ENCODE measurements at regions not wholly inside any gene's neighbourhood (a gene's known extent, or its start where the extent isn't known, plus 50 kb on each side); places are given as distances from the start of the nearest gene placed in this dataset.
"Not testable (repeated sequence)": the region's sequence is repeated elsewhere in the genome, so short reads cannot be mapped to it uniquely, and the experiment has no call there.

- no peak for DNase-seq
These were observed 448.4 kb upstream of the GCFC2 start for GRCh38 chr2:76159042-76159648.

- no peak for DNase-seq
These were observed 446.8 kb upstream of the GCFC2 start for GRCh38 chr2:76157531-76157930.

- DNase-seq = no peak
These were observed 444.3 kb upstream of the GCFC2 start for GRCh38 chr2:76154981-76155380.

GRCh38 chr2:76149846-76150245 lies 439.1 kb upstream of the GCFC2 start:
- no peak for DNase-seq

DNA sequence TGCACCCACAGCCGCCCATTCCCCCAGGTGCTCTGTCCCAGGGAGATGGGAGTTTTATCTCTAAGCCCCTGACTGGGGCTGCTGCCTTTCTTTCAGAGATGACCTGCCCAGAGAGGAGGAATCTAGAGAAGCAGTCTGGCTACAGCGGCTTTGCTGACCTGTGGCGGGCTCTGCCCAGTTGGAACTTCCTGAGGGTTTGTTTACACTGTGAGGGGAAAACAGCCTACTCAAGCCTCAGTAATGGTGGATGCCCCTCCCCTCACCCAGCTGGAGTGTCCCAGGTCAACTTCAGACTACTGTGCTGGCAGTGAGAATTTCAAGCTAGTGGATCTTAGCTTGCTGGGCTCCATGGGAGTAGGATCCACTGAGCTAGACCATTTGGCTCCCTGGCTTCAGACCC lies 428.6 kb upstream of the GCFC2 start:
- DNase-seq = not testable (repeated sequence)

- DNase-seq = no peak
These were observed 417.9 kb upstream of the GCFC2 start for GRCh38 chr2:76128622-76129021.

DNA sequence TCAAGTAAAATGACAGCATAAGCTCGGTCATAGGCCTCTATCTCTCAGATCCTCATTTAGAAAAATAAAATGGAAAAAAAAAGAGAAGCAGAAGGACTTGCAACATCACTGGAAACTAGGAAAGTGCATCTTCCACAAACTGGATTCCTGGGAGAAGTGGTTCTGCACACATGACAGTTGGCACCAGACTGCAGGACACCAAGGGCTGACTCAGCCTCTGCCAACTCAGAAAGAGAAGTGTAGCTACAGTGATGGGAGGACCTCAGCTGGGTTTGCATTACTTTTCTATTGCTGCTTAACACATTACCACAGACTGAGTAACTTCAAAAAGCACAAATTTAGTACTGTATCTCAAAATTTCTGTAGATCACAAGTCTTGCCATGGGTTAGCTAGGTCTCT lies 409.5 kb upstream of the GCFC2 start:
- no peak for DNase-seq

DNA sequence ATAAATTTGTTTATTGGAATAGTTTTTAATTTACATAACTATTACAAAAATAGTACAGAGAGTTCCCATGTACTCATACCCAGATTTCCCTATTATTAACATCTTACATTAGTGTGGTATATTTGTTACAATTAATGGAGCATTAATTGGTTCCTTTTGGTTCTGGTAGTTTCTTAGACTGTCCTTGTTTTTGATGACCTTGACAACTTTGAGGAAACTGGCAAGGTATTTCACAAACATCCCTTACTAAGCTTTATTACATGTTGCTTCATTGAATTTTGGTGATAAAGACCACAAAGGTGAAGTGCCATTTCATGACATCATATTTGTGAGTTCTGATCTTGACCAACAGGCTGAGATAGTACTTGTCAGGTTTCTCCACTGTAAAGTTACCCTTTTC lies 379.0 kb upstream of the GCFC2 start:
- no peak for DNase-seq

DNA sequence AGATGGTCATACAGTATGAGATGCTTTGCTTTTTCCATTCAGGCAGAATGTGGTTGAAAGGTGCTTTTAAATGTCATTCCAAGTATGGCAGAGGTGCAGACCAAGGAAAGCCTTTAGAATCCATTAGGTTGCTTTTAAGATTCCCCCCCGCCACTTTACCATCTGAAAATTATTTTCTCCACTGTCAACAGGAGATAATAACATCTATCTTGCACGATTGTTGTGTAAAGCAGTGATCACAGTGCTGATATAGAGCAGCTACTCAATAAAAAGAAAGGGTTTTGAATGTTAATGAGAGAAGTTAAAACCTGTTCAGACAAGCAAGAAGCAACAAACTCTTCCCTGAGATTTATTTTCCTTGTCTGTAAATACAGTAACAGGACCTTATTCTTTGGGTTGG lies 372.5 kb upstream of the GCFC2 start:
- DNase-seq = no peak

GRCh38 chr2:76082509-76082908 lies 371.8 kb upstream of the GCFC2 start:
- no peak for DNase-seq

DNA sequence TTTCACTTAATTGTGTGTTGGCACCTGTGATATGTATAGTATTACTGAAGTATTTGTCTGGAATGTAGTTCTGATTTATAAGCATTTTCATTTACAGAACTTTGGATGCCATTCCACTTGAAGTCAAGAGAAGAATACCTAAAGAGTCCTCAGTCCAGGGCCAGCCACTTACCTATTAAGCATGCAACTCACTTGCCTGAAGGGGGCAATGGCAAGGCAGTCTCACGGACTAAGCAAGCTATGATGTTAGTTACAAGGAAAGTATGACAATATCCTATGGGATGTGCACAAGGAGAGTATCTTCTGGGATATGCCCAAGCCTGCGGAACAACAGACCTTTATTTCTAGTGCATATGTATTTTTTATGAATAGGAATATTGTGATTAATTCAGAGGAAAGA lies 369.4 kb upstream of the GCFC2 start:
- DNase-seq = no peak

DNA sequence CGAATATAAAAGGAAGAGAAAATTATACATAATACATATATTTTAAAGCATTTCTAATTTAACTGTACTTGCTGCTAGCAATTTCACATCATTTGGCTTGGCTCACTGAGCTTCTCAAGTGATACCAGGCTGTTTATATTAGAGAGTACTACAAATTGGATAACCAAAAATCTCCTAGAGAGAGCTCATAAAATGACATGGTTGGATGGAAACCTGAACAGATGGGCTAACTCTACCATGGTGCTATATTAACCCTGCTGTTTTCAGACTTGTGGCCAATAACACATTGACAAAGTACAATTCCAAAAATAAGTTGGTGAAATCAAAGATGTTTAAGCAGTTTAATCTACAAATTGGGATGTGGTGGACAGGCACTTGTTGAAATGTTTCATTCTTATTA lies 364.4 kb upstream of the GCFC2 start:
- no peak for DNase-seq

DNA sequence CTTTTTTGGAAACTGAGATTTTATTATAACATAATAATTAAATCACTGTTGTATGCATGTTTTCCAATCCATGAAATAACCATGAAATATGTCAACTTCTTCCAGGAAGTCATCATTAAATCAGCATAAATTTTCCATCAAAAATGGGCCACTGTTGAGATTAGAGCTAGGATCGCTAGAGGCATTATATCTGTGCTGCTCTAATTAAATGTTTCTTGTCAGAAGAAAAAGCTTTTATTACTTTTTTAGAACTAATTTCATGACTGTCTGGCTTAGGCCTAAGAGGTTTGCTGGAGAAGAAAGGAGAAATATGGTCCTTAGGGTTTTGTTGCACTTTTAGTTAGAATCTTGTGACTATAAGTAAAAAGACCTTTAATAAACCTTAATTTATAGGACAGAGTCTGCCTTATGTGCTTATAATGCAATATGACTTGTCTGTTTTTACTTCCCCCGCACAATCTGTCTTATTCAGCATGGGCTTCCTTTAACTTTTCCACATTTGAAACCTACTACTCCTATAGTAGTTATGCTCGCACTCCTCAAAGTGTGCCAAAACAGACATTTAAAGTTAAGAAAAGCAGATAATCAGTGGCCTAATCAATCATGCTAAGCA lies 363.4 kb upstream of the GCFC2 start:
- DNase-seq = no peak

DNA sequence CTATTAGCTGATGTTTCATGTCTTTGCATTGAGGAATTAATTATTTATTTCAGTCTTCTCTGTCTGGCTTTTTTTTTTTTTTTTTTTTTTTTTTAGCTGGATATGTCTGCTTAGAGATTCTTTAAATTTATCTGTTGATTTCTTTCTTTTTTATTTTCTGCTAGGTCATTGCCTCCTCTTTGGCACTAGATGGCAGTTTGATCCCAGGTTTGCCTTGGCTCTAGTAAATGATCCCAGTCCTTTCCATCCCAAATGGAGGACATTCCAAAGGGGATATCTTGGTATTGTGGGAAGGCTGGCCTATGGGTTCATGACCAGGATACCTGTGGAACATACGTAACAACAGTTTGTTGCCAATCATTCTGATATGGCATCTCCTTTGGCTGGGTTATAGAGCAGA lies 339.5 kb upstream of the GCFC2 start:
- DNase-seq = no peak

GRCh38 chr2:76044701-76045100 lies 334.0 kb upstream of the GCFC2 start:
- no peak for DNase-seq

DNA sequence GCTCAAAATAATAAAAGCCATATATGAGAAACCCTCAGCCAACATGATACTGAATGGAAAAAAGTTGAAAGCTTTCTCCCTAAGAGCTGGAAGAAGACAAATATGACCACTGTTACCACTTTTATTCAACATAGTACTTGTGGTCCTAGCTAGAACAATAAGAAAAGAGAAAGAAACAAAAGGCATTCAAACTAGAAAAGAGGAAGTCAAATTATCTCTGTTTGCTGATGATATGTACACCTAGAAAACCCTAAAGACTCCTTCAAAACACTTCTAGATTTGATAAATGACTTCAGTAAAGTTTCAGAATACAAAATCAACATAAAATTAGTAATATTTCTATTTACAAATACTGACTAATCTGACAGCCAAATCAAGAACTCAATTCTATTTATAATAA lies 328.8 kb upstream of the GCFC2 start:
- DNase-seq = no peak

GRCh38 chr2:76027761-76028160 lies 317.0 kb upstream of the GCFC2 start:
- no peak for DNase-seq

- DNase-seq = no peak
These were observed 308.4 kb upstream of the GCFC2 start for GRCh38 chr2:76019128-76019527.

DNA sequence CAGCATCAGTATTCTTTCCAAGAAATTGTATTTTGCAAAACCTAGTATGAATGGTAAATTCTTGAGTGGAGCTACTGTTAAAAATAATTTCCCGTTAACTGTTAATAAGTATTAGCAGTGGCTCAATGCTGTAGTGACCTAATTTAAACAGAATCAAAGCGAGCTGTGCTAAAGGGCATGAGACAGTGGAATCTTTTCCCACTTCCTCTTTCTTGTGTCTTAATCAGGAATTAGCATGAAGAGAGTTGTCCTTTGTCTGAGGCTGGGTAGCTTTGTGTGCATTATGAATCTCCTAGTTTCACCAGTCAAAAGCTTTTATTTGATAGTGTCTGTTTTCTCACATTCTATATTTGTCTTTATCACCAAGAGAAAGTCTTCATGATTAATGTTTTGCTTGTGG lies 298.8 kb upstream of the GCFC2 start:
- DNase-seq = no peak

GRCh38 chr2:76008001-76008702 lies 297.4 kb upstream of the GCFC2 start:
- no peak for DNase-seq

GRCh38 chr2:76000425-76000824 lies 289.7 kb upstream of the GCFC2 start:
- DNase-seq = no peak

DNA sequence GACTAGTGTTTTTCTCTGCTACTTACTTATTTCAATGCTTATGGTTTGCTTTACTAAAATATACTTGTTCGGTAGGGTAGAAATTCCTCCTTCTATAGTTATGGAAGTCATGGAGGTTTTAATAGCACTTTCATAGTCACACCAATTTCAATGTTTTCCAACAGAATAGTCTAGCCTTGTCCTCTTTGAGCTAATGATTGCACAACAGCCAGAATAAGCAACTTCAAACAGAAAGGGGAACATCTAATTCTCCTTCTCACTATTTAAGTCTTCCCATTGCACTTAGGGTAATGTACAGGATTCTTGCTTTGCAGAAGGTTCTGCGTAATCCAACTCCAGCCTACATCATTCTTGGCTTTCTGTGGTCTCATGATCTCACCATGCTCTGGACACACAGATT lies 287.7 kb upstream of the GCFC2 start:
- DNase-seq = no peak

- DNase-seq = no peak
These were observed 284.0 kb upstream of the GCFC2 start for GRCh38 chr2:75994759-75995158.

- DNase-seq = not testable (repeated sequence)
These were observed 277.9 kb upstream of the GCFC2 start for GRCh38 chr2:75988622-75989021.

DNA sequence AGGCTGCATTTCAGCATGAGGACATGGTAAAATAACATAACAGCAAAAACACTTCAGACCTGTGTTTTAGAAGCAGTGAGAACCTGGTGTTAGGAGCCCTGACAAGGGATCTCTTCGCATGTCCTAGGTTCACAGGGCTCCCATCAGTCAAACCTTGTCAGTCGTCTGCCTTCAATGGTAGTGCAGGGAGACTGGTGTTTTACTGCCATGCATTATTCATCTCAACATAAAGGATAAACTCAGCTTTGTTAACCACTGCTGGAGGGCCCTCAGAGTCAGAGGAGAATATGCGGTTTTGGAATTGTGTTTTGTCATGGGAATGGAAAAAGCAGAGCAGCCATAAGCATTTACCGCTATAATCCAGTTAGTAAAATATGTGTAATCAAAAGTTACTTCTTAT lies 275.9 kb upstream of the GCFC2 start:
- DNase-seq = no peak

All from activated CD4-positive, CD25-positive, alpha-beta regulatory T cell (primary cell).